NCI-H82 treated with DMSO at 0.1 percent for 48 hours (cell line): ENCODE measurements at regions not wholly inside any gene's neighbourhood (a gene's known extent, or its start where the extent isn't known, plus 50 kb on each side); places are given as distances from the start of the nearest gene placed in this dataset.
"Not testable (repeated sequence)": the region's sequence is repeated elsewhere in the genome, so short reads cannot be mapped to it uniquely, and the experiment has no call there.

Experiments
- DNase-seq: peaks from one replicate; lab custom pipeline; 2025; ENCODE audit not compliant: unreplicated experiment; lab: John Stamatoyannopoulos, UW

- peak; percentile 61 for DNase-seq
These were observed 157.7 kb downstream of the PAPSS1 start for GRCh38 chr4:107562316-107562715.

GRCh38 chr4:107561481-107561880 is 158.6 kb downstream of the PAPSS1 start:
- DNase-seq = no peak

DNA sequence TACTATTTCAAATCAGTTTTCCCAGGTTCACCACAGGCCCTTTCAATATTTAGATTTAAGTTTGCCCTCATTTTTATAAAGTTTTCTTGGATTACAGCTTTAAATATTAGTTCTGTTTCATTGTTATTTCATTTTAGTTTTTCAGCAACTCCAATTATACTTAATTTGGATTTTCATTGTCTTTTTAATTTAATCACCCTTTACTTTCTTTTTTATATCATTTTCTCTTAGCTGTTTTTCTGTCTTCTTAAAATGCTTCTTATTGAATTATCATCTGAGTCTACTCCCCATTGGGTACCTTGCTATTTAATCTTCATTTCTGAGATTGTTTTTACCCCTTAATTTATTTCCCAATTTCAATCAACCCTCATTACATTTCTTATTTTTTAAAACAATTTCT is 160.4 kb downstream of the PAPSS1 start:
- DNase-seq = no peak

DNA sequence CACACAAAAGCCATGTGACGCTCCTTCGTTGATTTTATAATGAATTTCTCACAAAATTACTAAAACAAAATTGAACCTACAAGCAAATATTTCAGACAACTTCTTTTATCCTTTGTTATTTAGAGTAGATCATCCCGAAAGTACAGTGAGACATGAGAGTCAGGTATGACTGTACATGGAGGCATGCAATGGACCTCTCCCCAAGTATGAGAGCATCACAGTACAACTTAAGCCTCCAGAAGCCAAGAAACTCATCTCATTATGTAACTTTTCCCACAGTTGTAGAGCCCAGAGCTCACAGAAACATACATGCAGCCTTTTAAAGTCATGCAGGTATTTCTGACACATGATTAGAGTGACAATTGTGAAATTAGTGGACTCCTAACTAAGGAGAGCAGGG is 167.7 kb downstream of the PAPSS1 start:
- no peak for DNase-seq

GRCh38 chr4:107548211-107548905 is 171.7 kb downstream of the PAPSS1 start:
- no peak for DNase-seq

DNA sequence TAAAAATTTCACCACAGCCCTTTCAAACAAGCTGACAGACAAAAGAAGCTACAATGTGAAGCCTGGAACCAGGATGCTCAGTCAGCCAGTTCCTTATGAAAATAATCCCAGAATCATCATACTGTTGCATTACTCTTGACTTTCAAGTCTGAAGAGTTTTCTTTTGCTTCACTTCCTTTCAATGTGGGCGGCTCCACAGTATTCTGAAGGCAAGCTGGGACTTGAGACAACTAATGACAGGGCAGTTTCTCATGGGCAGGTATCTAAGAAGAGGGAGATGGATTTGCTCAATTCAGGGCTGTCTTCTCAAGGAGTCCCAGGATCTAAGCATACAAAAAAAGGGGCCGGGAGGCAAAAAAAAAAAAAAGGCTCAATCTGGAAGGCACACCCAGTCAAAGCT is 173.4 kb downstream of the PAPSS1 start:
- no peak for DNase-seq

GRCh38 chr4:107541511-107541910 is 178.5 kb downstream of the PAPSS1 start:
- no peak for DNase-seq

DNA sequence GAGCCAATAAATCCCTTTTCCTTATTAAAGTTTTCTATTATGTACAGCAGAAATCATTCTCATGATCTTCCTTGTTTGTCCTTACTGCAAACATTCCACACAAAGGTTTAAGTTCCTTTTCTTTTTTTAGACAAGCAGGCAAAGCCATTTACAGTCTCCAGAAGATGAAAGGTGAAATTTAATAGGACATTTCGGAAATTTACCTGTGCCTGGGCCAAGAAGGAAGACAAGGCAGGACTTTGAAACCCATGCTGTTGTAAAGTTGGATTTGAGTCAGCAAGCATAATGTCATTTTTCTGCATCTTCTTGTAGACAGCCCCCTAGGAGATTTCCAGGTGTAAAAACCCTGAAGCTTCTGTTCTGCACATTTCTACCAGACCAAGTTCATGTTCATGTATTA is 188.1 kb downstream of the PAPSS1 start:
- DNase-seq = no peak

DNA sequence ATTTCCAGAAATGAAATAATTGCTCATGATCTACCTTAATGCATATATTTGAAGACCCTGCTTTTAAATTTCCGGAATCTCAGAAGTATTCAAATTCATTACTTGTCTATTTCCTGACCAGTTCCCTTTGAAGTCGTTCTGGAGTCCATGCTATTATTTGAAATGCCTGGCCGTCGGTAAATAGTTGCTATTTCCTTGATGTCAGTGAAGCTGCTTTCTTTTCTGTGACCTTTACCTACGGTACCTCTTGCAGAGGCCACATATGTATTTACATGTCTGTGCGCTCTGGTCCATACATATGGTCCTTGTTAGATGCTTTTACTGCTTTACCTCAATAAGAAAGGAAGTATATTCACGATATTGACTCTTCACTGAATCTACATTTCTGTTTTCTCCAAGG is 199.7 kb downstream of the PAPSS1 start:
- DNase-seq = no peak

DNA sequence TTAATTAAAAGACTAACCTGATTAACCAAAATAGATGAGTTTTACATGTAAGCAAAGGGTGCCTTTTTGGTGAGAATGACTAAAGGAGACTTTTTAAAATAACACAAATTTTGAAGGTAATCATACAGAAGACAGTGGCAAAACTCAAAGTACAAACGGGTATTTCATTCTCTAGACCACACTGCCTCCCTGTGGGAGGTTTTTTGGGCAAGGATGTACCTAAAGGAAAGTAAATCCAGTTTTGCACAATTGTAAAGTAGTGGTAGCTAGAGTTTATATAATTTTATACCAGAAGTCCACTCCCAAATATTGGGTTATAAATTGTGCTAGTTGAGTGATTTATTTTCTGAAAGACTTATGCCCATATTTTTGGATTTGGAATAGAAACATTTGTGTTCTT is 201.0 kb downstream of the PAPSS1 start:
- DNase-seq = no peak

DNA sequence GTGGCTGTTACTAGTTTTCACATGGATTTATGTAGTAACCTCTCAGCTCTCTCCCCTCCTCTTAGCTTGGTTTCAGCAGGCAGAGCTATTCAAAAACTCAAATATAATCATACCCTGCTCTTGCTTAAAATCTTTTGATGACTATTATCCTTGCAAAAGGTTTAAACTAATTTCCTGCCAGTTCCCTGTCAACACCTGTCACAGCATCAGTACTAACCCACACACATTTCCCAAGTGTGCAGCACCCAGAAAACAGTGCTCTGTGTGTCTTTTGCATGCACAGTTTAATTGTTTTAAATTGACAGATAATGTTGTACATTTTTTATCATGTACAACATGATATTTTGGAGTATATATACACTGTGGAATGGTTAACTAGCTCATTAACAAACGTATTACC is 202.0 kb downstream of the PAPSS1 start:
- no peak for DNase-seq

- DNase-seq = no peak
These were observed 207.5 kb downstream of the PAPSS1 start for GRCh38 chr4:107512549-107512948.

DNA sequence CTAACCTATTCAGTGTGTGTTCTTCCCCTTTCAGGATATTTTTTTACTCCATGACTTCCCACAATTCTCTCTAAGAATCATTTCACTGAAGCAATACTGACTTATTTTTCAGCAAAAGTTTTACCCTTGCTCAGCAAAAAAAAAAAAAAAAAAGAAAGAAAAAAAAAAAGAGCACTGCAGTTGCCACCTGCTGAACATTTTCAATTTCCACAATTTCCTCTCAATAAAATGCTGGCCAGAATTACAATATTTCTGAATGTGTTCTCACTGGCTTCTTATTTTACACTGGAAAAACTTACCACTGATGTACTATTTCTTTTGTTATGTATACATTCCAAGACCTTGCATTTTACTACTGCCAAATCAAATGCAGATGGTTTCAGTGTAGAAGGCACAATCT is 210.4 kb downstream of the PAPSS1 start:
- no peak for DNase-seq

DNA sequence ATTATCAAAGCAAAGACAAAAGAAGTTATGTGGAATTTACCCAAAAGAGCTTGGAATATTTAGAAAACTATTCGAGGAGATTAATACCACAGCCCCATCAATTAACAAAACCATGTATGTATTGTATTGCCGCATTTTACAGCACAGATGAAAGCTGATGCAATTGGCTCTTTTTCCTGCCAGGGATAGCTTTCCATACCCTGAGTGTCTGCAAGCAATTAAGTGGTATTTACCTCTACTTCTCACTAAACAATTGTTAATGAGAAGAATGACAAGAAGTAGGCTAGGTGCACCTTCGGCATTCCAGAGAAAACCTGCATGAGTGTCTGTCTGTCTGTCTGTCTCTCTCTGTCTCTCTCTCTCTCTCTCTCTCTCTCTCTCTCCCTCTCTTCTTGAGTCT is 219.5 kb downstream of the PAPSS1 start:
- DNase-seq = no peak

DNA sequence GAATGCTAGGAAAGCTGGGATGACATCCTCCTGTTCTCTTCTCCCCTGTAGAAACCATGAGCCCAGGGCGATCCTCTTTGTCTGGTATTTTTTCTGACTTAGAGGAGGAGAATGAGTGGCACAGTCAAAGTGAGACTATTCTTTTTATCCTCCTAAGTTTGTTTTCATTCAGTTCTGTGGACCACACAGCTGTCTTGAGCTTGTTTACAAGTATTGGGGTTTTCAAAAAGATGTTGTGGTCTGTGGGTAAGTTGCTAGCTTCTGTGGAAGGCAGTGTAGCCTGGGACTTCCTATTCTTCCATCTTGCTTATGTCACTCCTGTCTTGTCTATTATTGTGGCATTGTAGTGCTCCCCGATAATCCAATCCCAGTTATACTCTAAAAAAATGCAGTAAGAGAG is 223.0 kb downstream of the PAPSS1 start:
- no peak for DNase-seq

DNA sequence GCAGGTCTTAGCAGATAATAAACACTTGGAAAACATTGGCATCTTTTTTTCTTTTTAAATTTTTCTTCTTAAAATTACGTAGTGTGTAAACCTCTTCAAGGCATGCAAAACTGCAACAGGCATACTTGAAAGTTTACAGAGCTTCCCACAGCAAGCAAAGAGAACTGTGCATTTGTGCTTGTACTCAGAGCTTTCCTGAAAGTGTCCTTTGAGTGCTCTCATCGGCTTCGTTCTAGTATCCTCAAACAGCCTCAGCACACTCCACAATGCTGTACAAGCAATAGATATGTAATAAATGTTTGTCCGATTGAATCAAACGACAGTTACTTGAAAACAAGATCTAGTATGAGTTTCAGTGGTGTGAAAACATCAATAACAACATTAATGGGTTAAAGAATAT is 227.5 kb downstream of the PAPSS1 start:
- no peak for DNase-seq

- no peak for DNase-seq
These were observed 229.9 kb downstream of the PAPSS1 start for GRCh38 chr4:107490116-107490515.

GRCh38 chr4:107483621-107484020 is 236.4 kb downstream of the PAPSS1 start:
- not testable (repeated sequence) for DNase-seq

- no peak for DNase-seq
These were observed 237.5 kb downstream of the PAPSS1 start for GRCh38 chr4:107482546-107482945.

- no peak for DNase-seq
These were observed 241.6 kb downstream of the PAPSS1 start for GRCh38 chr4:107478327-107478980.

DNA sequence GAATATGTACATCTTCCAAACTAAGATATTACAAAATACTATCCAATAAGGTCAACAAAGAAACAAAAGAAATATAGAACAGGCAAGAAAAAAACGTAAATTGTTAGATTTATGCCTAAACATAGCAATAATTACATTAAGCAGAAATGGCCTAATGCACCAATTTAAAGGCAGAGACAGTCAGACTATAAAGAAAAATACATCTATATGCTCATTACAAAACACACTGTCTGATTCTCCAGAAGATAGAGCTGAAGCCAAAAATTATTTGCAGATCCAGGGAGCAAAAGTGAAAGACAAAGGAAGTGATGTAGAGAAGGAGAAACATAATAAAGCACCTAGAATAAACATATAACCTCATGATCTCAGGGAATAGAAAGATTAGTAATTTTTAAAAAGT is 246.9 kb downstream of the PAPSS1 start:
- no peak for DNase-seq

DNA sequence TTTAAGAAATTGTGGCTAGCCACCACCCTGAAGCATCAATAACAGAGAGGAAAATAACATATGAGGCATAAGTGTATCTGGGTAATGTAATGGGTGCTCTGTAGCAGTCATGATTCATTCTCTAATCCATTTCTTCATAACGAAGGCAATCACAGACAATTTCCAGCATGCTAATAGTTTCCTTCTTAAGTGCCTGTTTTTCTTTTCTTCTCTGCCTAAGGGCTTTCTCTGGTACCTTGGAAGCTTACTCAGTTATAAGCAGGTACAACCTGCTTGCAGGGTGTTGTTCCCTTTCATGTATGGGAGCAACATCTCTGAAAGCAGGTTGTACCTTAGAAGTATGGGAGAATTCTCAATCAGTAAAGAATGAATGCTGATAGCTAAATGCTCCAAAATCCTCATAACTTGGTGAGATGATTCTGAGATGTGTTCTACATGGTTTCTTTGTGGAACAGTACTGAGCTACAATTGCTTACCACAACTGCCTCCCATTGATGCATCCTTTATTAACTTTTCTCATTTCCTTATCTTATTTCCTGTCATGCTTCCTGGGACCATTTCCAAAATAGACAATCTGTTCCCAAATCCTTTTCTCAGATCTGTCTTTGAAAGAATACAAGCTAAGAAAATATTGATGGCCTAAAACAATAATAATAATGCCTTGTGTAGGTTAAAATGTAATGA is 247.6 kb downstream of the PAPSS1 start:
- DNase-seq = no peak
